ENCODE measurements at regions not wholly inside any gene's neighbourhood (a gene's known extent, or its start where the extent isn't known, plus 50 kb on each side); places are given as distances from the start of the nearest gene placed in this dataset.
"Not testable (repeated sequence)": the region's sequence is repeated elsewhere in the genome, so short reads cannot be mapped to it uniquely, and the experiment has no call there.

DNA sequence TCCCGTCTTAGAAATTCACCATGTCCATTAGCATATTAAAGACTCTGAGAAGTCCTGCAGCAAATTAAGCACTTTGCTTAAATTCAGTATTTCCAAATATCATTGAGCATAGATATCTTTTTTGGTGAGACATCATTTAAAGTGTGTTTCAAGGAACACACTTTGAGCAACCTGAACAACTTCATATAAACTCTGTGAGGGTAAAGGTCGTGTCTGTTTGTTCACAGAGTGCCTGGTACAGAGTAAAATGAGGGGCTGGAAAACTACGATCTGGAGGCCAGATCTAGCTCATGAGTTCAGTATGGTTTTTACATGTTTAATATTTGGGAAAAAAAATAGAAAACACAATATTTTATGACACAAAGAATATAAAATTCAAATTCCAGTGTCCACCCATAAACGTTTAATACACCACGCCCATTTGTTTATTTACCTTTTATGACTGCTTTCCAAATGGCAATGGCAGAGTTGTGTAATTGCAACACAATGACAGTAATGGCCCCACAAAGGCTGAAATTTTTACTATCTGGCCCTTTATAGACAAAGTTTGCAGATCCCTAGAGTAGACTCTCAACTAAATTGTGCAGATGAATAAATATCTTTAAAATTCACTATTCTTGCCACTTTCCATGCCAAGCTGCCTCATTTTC is 67.4 kb downstream of the SNTN start:
- no peak overlapping the region for H3K4me3 ChIP-seq (ENCODE audit: control insufficient read depth, low read depth, low read length)
- no peak for DNase-seq (ENCODE audit: low read depth)
- TF ChIP-seq, protein P1, sequence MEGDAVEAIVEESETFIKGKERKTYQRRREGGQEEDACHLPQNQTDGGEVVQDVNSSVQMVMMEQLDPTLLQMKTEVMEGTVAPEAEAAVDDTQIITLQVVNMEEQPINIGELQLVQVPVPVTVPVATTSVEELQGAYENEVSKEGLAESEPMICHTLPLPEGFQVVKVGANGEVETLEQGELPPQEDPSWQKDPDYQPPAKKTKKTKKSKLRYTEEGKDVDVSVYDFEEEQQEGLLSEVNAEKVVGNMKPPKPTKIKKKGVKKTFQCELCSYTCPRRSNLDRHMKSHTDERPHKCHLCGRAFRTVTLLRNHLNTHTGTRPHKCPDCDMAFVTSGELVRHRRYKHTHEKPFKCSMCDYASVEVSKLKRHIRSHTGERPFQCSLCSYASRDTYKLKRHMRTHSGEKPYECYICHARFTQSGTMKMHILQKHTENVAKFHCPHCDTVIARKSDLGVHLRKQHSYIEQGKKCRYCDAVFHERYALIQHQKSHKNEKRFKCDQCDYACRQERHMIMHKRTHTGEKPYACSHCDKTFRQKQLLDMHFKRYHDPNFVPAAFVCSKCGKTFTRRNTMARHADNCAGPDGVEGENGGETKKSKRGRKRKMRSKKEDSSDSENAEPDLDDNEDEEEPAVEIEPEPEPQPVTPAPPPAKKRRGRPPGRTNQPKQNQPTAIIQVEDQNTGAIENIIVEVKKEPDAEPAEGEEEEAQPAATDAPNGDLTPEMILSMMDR (conservative IDR thresholded peaks at IDR 0.05; ENCODE audit: control insufficient read depth, insufficient read depth, low read depth, low read length): no peak

DNA sequence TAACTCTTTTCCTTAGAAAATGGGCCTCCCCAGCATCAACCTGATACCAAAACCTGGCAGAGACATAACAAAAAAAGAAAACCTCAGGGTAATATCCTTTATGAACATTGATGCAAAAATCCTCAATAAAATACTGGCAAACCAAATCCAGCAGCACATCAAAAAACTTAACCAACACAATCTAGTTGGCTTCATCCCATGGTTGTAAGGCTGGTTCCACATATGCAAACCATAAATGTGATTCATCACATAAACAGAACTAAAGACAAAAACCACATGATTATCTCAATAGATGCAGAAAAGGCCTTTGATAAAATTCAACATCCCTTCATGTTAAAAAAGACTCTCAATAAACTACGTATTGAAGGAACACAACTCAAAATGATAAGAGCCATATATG is 68.5 kb downstream of the SNTN start:
- H3K4me3 ChIP-seq (ENCODE audit: control insufficient read depth, low read depth, low read length): not testable (repeated sequence)
- peak; percentile 71 for DNase-seq (ENCODE audit: low read depth)

GRCh38 chr3:63724987-63725386 is 72.5 kb downstream of the SNTN start:
- TF ChIP-seq, protein P1 (conservative IDR thresholded peaks at IDR 0.05; ENCODE audit: control insufficient read depth, insufficient read depth, low read depth, low read length): no peak
- no peak overlapping the region for H3K4me3 ChIP-seq (ENCODE audit: control insufficient read depth, low read depth, low read length)
- DNase-seq (ENCODE audit: low read depth): peak; percentile 85

DNA sequence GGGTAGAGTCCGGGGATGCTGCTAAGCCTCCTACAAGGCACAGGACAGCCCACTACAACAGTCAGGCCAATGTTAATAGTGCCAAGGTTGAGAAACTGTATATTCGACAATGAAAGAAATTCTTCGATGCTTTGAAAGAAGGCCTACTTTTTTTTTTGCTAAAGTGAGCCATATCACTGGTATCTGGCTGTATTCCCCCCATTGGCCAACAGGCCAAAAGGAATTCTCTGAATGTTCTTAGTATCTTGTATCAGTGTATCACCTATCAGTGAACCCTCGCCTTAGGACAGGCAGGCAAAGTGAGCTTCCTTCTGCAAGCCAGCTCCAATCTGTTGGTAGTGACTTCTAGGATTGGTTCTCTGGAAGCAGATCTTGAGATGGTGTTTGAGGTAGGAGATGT is 74.2 kb downstream of the SNTN start:
- TF ChIP-seq, protein P1 (conservative IDR thresholded peaks at IDR 0.05; ENCODE audit: control insufficient read depth, insufficient read depth, low read depth, low read length): no peak
- DNase-seq (ENCODE audit: low read depth): no peak
- no peak overlapping the region for H3K4me3 ChIP-seq (ENCODE audit: control insufficient read depth, low read depth, low read length)

GRCh38 chr3:63727233-63727632 is 74.8 kb downstream of the SNTN start:
- TF ChIP-seq, protein P1 (conservative IDR thresholded peaks at IDR 0.05; ENCODE audit: control insufficient read depth, insufficient read depth, low read depth, low read length): no peak
- no peak overlapping the region for H3K4me3 ChIP-seq (ENCODE audit: control insufficient read depth, low read depth, low read length)
- peak; percentile 45 for DNase-seq (ENCODE audit: low read depth)

DNA sequence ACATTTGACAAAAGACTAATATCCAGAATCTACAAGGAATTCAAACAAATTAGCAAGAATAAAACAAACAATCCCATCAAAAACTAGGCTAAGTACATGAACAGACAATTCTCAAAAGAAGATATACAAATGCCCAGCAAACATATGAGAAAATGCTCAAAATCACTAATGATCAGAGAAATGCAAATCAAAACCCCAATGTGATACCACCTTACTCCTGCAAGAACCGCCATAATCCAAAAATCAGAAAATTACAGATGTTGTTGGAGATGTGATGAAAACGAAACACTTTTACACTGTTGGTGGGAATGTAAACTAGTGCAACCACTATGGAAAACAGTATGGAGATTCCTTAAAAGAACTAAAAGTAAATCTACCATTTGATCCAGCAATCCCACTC is 79.4 kb downstream of the SNTN start:
- H3K4me3 ChIP-seq (ENCODE audit: control insufficient read depth, low read depth, low read length): no peak overlapping the region
- TF ChIP-seq, protein P1 (conservative IDR thresholded peaks at IDR 0.05; ENCODE audit: control insufficient read depth, insufficient read depth, low read depth, low read length): no peak
- no peak for DNase-seq (ENCODE audit: low read depth)

DNA sequence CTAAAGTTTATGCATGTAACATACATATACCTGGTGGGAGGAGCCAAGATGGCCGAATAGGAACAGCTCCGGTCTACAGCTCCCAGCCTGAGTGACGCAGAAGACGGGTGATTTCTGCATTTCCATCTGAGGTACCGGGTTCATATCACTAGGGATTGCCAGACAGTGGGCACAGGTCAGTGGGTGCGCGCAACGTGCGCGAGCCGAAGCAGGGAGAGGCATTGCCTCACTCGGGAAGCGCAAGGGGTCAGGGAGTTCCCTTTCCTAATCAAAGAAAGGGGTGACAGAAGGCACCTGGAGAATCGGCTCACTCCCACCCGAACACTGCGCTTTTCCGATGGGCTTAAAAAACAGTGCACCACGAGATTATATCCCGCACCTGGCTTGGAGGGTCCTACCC is 80.8 kb downstream of the SNTN start:
- H3K4me3 ChIP-seq (ENCODE audit: control insufficient read depth, low read depth, low read length): not testable (repeated sequence)

GRCh38 chr3:63734632-63735031 is 82.2 kb downstream of the SNTN start:
- not testable (repeated sequence) for H3K4me3 ChIP-seq (ENCODE audit: control insufficient read depth, low read depth, low read length); DNase-seq (ENCODE audit: low read depth)

More for the DNA sequence above, 80.8 kb downstream of the SNTN start:
- not testable (repeated sequence) for DNase-seq (ENCODE audit: low read depth)

- DNase-seq (ENCODE audit: low read depth); H3K4me3 ChIP-seq (ENCODE audit: control insufficient read depth, low read depth, low read length): not testable (repeated sequence)
Observed at GRCh38 chr3:63736757-63737156, 82.3 kb upstream of the C3orf49 start.

- H3K4me3 ChIP-seq (ENCODE audit: control insufficient read depth, low read depth, low read length); DNase-seq (ENCODE audit: low read depth): not testable (repeated sequence)
Observed at GRCh38 chr3:63738577-63738976, 80.5 kb upstream of the C3orf49 start.
